NK-92 treated with Interleukin-12 subunit alpha and Interleukin-12 subunit beta, amount 100 ng/mL, for 24 hours (cell line): ENCODE measurements at regions not wholly inside any gene's neighbourhood (a gene's known extent, or its start where the extent isn't known, plus 50 kb on each side); places are given as distances from the start of the nearest gene placed in this dataset.

Experiments used
- DNase-seq: peaks from one replicate; lab custom pipeline; 2025; lab: John Stamatoyannopoulos, UW

DNA sequence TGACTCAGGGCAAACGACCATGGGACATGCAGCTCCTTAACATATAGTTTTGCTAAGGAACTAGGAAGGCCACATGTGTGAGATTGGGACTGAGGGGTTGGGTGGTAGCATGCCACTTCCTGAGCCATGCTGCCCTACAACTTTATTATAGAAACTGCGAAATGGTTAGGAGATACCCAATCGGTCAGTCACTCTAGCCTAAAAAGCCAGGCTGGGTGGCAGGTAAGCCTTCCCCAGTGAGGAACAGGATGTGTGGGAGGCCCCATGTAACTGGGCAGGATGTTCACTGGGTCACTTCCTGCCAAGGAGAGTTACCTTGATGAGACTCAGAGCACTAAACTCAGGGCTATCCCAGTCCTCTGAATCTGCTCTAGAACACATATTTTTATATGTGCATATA, 123.5 kb downstream of the MAP3K7 start:
- peak; percentile 10 for DNase-seq

DNA sequence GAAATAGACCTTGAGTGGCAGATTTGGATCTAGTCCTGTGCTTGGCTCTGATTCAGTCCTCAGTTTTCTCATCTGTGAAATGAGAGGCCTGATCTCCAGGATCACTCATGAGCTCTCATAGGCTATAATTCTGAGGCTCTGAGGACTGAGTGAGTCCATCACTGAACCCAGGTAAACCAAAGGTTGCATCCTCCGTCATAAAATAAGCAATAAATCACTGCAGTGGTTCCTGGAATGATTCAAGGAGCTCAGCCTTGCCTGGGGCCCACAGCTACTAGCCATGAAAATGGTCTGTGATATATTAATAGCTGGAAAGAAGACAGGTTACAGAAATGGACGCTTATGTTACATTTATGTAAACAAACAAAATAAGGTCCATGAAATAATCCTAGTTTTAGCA, 124.8 kb downstream of the MAP3K7 start:
- DNase-seq = no peak

DNA sequence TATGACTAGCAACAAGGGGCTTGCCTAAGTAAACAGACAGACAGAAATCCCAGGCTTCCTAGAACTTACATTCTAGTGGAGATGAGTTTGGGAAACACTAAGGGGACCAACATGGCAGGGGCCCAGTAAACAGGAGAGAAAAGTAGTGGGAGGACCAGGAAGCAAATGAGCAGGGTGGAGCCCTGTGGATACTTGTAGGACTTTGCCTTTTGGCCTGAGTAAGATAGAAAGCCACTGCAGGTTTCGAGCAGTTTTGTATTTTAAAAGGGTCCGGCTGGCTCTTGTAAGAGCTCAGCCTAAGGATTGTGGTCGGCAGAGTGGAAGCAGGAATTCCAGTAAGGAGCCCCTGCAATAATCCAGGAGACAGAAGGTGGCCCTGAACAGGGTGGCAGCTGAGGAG, 125.5 kb downstream of the MAP3K7 start:
- no peak for DNase-seq

DNA sequence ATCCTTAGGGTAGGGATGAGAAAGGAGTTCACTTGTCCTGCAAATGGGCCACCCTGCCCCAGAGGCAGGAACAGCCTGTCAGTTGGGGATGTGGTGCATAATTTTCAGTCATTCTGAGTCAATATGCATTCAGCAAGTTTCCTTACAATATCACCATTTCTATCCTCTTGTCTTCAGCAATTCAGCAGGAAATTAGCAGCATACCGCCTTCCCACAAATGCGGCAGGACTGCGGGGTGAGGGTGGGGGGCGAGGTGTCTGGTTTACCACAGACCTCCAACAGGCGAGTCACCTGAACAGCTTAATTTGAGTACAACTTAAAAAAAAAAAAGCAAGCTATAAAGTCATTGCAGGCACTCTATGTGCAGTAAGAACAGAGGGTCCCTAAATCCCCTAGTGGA, 126.8 kb downstream of the MAP3K7 start:
- peak; percentile 57 for DNase-seq

DNA sequence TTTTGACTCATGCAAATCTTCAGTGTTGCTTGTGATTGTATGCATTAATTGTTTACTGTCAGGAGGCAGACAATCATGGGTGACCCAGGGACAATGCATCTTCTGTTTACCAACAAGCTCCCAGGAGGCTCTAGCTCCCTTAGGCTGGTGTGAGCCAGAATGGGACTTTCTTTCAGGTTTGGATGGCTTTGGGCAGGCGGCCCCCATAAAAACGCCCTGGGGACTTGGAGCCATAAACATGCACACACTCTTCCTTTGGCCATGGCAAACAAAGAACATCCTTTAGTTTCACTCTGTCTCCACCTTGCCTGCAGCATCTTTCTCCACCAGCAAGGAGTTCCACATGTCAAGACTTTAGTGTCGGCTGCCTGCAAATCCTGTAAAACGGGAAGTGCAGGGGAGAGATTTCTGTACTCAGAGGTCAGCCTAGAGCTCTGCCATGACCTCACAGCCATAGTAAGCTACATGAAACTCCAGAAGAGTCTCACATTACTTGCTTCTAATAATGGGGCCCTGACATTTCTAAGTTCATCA, 127.6 kb downstream of the MAP3K7 start:
- no peak for DNase-seq

DNA sequence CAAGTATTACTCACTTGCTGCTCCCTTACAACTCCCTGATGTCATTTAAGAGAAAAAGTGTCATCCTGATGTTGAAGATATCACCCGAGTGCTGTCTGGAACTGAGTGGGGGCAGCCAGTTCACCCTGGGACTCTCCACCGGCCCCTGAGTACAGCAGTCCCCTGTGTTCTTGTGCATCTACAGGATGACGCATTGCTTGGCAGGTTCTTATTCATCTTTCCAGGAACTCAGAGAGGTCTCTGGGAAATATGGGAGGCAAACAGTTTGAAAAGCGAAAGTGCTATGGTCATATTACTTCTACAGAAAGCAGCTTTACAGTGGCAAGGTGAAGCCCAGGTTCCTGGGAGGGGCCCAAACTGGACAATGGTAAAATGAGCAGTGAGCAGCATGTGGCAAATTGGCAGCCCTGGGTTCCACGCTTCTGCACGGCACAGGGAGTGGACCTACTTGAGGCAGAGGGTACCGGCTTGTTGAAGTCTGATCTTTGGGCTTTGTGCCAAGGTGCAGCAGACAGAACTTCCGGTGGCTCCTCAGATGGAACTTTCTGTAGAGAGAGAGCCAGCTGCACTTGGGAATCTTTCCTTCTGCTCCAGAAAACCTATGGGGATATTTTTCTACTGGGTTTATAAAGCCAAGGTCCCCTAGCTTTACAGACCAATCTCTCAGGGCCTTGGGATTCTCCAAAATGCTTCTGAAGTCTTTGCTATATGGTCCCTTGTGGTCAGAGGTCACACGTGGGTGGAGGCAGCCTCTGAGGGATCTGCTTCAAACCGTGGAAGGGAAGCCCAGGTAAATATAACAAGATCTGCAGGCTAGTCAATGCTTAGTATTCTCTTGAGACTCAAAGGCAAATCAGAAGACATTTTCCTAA, 128.3 kb downstream of the MAP3K7 start:
- DNase-seq = peak; percentile 49

DNA sequence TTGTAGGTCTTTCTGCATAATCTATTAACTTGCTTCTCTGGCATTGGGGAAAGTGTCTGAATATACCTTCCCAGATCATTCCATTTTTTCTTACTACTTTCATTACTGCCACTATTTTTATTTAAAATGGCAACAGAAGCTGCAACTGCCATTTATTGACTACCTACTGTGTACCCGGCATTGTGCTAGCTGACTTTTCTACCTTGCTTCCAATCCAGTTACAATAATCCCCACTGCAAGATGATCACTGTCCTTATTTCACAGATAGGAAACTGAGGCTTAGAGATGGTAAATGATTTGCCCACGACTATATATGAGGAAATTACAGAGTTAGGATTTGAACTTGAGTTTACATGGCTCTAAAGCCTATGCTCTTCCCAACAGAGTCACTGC, 129.0 kb downstream of the MAP3K7 start:
- no peak for DNase-seq

DNA sequence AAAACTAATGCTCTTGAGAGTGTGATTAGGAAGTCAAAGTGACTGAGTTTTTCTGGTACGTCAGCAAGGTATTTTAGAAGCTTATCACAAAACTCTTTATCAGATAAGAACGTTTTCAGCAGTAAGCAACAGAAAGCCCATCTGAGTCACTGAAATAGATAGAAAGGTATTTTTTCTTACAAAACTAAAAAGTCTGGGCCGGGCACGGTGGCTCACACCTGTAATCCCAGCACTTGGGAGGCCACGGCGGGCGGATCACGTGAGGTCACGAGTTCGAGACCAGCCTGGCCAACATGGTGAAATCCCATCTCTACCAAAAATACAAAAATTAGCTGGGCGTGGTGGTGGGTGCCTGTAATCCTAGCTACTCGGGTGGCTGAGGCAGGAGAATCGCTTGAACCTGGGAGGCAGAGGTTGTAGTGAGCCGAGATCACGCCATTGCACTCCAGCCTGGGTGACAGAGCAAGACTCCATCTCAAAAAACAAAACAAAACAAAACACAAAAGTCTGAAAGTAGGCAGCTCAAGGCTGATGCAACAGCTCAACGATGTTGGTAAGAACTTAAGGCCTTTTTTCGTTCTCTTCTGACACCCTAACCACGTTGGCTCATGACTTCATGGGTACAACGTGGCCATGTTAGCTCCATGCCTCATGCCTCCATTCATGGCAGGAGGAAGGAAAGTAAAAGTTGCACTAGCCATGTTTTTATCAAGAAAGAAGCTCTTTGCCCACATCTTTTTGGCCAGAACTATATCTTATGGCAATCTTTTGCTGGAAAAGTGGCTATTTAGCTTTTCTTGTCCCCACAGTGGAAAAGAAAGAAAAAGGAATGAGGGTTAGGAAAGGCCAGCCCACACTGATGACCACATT, 129.6 kb downstream of the MAP3K7 start:
- peak; percentile 35 for DNase-seq

DNA sequence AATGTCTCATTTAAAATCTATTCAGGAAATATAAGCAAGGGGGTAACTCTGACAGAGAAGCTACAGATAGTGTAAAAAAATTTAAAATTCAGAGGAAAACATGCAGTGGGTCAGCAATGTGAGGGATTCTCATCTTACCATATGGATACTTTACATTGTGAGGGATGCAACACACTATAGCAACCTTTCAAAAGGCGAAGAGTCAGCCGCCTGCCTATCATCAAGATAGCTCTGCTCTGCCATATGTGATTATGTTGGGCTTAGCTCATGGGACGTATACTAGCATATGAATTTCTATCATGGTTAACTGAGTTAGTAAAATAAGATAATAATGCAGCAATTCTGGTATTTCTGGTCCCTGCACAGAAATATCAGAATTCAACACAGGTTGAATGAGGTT, 130.9 kb downstream of the MAP3K7 start:
- DNase-seq = no peak

DNA sequence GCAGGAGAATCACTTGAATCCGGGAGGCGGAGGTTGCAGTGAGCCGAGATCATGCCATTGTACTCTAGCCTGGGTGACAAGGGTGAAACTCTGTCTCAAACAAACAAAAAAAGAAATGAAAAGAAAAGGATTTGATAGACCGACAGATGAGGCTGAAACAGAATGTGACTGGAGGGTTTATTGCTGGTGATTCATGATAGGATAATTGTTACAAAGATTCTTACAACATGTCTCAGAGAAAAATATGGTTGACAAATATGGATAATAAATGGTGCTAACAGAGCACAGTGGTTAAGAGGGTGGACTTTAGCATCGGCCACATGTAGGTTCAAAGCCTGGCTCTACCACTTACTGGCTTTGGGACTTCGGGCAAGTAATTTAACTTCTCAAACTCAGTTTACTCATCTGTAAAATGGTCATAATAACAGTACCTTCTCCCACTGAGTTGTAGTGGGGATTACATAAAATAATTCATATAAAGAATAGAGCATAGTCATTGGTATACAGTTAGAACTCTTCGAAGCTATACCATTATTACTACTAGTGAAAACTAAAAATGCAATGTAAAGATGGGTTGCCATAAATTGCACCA, 131.9 kb downstream of the MAP3K7 start:
- no peak for DNase-seq

DNA sequence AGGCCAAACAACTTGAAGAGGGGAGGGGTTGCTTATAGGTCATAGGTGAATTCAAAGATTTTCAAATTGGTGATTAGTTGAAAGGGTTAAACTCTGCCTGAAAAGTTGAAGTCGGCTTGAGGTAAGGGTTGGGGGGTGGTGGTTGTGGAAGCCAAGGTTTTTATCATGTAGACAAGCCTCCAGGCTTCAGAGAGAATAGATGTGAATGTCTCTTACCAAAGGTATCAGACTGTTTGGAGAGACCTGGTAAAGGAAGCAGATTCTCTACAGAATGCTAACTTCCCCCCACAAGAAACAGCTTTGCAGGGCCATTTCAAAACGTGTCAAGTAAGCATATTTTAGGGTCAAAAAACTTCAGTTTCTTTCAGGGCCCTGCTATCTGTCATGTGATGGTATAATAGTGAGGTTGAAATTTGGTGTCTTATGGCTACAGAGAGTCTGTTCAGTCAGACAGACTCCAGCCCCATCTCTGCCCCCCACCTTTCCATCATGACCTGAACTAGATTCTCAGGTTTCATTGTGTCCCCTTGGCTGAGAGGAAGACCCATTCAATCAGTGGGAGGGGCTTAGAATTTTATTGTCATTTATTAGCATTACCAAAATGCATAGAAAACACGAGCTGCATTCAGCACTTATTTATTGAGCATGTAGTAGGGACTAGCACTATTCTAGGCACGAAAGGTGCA, 136.5 kb downstream of the MAP3K7 start:
- DNase-seq = no peak

DNA sequence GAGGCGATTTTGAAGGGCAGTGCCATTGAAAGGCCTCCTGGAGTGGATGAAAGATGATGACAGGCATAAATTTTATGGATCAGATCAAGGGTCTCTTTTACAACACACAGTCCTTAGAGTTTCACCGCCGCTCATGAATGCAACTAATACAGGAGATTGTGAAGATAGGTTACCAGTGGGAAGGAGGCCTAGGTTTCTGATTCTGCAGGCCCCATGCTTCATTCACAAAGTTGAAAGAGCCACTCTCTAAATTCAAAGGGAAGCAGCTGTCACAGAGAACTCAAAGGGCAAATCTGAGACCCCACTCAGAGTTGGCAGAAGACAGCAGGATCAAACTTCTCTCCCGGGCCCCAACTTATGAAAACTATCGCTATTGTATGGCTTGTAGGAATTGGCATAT, 137.6 kb downstream of the MAP3K7 start:
- DNase-seq = no peak

DNA sequence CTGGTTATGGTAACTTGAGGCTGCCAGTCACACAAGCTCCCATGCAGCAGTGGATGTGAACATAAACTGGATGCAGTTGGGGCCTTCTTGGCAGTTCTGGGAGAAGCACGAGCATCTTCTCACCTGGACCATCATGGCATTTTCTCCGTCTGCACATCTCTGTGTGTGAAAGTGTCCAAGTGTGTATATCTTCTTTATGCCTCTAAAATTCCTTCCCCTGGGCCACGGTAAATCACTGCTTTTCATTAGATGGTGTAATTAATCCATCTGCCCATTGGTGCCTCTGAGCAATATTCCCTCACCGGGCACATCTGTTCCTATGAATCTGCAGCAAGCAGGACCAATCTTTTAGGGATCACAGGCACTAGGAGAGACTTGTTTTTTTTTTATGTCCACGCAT, 138.0 kb downstream of the MAP3K7 start:
- no peak for DNase-seq

DNA sequence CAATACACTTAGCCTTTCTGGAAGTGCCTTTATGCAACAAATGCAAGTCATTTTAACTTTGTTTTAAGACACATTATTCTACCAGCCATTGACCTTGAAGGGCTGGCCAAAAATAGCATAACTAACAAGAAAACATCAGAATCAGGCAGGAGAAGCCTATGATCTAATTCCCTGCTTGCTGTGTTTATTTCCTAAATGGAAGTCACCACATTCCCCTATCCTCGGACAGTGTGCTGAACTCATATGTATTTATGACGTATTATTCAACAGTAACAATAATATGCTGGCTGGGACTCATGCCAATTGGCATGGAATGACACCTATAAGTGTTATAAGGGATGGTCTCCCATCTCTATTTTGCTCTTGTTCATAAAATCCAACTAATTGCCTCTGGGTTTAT, 140.7 kb downstream of the MAP3K7 start:
- DNase-seq = no peak

DNA sequence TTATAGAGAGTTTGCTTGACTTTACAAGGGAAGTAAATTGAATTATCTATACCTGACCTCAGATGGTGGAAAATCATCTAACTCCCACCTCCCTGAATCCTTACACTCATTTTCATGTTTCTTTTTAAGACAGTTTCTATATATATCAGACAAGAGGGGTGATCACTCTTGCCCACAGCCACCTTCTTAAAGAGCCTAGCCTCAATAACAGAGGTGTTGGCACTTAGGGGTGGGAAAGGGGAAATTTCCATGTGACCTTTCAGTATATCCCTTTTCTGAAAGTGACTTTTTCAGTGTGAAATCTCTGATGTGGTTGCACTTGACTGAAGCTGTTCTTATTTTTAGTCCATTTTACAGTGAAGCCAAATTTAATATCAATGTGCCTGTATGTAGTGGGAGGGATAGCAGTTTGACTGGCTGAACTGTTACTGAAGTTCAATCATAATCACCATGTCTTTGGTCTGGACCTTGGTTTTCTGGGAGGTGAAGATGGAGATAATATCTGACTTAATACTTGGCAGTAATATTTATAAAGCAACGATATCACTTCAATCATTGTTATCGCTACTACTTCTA, 141.3 kb downstream of the MAP3K7 start:
- DNase-seq = no peak

DNA sequence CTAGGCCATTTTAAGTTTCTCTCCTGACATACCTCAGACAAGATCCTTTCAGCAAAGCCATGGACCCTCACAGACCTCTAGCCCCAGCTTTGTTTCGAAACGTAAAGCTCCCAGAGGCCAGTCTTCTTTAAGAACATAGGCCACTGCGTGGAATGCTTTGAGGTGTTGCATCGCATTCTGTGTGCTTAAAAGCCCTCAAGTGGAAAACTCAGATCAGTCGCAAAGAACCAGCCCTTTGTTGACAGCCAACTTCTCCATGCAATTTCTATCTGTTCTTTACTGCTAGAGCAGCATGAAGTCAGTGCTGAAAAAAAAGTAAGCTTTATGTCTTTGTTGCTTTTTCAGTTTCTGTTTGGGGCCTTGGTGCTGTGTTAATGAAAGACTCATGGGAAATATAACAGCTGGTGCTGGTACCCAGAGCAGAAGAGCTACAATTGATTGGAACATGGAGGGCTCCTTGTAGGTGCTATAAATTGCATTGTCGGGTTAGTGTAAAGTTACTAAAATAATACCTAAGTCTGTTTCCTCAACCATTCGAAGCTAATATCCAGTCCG, 142.6 kb downstream of the MAP3K7 start:
- DNase-seq = no peak

DNA sequence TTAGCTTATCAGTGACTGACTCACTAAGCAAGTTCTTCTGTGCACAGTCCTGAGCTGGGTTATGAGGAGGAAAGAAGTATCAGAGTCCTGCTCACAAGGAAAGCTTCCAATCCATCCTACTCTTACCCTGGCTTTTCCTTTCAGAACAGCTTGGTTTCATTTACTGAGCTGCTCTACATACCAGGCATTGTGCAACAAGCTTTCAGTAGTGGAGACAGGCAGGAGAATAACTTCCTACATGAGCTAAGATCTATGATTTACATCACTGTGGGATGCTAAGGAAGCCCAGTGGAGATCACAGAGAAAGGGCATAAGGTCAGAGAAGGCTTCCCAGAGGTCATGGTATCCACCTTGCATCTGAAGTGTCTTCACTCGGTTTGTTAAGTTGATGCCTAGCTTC, 144.5 kb downstream of the MAP3K7 start:
- no peak for DNase-seq

DNA sequence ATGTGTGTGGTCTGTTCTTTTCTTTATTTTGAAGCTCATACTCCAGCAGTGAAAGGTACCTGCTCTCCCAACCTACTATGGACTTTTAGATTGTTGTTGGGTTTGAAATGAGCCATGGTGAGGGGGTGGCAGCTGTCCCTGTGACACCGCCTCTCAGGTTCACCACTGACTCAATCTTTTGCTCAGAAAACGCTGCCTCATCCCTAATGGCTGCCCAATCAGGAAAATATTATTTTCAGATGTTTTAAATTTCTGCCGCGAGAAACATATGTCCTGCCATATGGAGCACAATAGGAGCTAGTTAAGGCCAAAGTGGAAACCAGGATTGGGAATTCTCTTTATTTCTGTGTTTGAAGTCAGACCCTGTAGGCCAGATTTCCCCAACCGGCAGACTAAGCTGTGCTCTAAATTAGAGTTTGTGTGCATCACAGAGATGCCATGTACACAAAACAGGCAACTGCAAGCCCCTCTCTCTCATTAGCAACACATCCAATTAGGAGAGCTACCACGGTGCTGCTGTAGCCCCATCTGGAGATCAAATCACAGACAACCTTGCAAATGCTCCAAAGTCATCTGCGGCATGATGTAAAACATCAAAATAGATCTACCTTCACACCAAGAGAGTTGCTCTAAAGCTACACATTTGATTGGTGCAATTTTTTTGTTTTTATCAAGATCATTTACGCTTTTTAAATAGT, 144.1 kb upstream of the BACH2 start:
- DNase-seq = no peak

DNA sequence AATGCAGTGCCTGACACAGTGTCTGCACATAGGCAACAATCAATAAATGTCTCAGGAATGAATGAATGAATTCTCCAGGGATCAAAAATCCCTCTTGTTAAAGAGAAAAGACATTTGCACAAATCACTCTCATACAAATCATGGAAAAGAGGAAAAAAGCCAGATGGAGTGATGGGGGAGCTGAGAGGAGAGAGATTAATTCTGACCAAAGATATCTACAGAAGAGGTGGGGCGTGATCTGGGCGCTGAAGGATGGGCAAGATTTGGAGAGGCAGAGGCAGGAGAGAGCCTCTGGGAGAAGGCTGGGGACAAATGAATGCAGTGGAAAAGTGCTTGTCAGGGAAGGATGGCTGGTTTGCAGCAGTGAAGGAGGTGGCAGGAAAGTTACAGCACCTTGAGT, 142.9 kb upstream of the BACH2 start:
- DNase-seq = no peak

DNA sequence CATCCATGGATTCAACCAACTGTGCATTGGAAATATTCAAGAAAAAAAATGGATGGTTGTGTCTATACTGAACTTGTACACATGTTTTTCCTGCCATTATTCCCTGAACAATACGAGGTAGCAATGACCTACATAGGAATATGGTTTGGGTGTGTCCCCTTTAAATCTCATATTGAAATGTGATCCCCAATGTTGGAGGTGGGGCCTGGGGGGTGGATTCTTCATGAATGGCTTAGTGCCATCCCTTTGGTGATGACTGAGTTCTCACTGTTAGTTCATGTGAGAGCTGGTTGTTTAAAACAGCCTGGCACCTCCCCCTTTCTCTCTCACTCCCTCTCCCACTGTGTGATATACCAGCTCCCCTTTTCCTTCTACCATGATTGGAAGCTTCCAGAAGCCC, 139.8 kb upstream of the BACH2 start:
- no peak for DNase-seq
